Brain microvascular endothelial cell (primary cell): ENCODE measurements at regions not wholly inside any gene's neighbourhood (a gene's known extent, or its start where the extent isn't known, plus 50 kb on each side); places are given as distances from the start of the nearest gene placed in this dataset.
"Not testable (repeated sequence)": the region's sequence is repeated elsewhere in the genome, so short reads cannot be mapped to it uniquely, and the experiment has no call there.

Experiments used
- DNase-seq: peaks from one replicate; pipeline ENCODE4 v3.0.0-alpha.2; 2020
- H3K27ac ChIP-seq: fragments of 250-450 bp; sonication (Bioruptor Pico); 2 replicates; pipeline ENCODE4 v1.5.1; 2020; ENCODE audit warnings: mild to moderate bottlenecking, moderate library complexity
- H3K27me3 ChIP-seq: fragments of 250-450 bp; sonication (Bioruptor Pico); replicated peaks from 2 replicates; pipeline ENCODE4 v1.5.1; 2020; ENCODE audit warnings: mild to moderate bottlenecking
- H3K36me3 ChIP-seq: fragments of 250-450 bp; sonication (Bioruptor Pico); replicated peaks from 2 replicates; pipeline ENCODE4 v1.5.1; 2020; ENCODE audit warnings: mild to moderate bottlenecking
- H3K4me3 ChIP-seq: 2 replicates; pipeline ENCODE4 v1.5.1; 2011; ENCODE audit warnings: low read depth, mild to moderate bottlenecking, control low read depth, low read length, moderate library complexity
- in situ Hi-C: cut with HindIII; loops from 2 replicates; pipeline ENCODE4 v1.10.0; 2017; ENCODE audit warnings: low sequenced_read_pairs, low pct_ligation_motif_present
- TF ChIP-seq, protein P1 (sequence below): IDR thresholded peaks from 2 replicates; pipeline ENCODE4 v1.5.1; 2011; ENCODE audit warnings: low read depth, mild to moderate bottlenecking, moderate library complexity, low read length, control low read depth, inconsistent platforms; ENCODE audit errors: missing control alignments

DNA sequence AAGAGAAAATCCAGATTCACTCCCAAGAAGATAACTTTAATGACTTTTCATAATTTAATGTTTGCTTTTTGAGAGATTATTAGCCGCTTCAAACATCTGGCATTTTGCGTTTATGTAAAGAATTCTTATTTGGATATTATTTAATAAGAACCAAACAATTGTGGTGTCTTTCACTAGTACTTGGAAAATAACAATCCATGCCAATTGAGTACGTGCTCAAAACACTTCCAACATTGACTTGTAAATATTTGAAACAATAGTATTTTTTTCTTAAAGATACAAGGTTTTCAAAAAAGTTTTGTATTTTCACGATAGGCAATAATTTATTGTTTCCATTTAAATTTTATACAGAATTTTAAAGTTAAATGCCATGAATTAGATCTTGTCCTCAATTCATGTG, 498.7 kb downstream of the AMY1C start:
- Histone ChIP-seq H3K27me3 (no peaks in the 10 kb centered on the region), H3K4me3 (no peak overlapping the region), H3K36me3 (no peaks in the 10 kb centered on the region), H3K27ac (no peak overlapping the region)
- in situ Hi-C loops = no loop called here
- TF ChIP-seq, protein P1, sequence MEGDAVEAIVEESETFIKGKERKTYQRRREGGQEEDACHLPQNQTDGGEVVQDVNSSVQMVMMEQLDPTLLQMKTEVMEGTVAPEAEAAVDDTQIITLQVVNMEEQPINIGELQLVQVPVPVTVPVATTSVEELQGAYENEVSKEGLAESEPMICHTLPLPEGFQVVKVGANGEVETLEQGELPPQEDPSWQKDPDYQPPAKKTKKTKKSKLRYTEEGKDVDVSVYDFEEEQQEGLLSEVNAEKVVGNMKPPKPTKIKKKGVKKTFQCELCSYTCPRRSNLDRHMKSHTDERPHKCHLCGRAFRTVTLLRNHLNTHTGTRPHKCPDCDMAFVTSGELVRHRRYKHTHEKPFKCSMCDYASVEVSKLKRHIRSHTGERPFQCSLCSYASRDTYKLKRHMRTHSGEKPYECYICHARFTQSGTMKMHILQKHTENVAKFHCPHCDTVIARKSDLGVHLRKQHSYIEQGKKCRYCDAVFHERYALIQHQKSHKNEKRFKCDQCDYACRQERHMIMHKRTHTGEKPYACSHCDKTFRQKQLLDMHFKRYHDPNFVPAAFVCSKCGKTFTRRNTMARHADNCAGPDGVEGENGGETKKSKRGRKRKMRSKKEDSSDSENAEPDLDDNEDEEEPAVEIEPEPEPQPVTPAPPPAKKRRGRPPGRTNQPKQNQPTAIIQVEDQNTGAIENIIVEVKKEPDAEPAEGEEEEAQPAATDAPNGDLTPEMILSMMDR = no peak
- DNase-seq = no peak

GRCh38 chr1:104259481-104259880, 509.8 kb downstream of the AMY1C start:
- DNase-seq = no peak
- in situ Hi-C loops = no loop called here
- no peaks in the 10 kb centered on the region for H3K27me3 ChIP-seq
- H3K4me3 ChIP-seq = no peak overlapping the region
- no peaks in the 10 kb centered on the region for H3K36me3 ChIP-seq
- no peak overlapping the region for H3K27ac ChIP-seq
- TF ChIP-seq, protein P1 = no peak

DNA sequence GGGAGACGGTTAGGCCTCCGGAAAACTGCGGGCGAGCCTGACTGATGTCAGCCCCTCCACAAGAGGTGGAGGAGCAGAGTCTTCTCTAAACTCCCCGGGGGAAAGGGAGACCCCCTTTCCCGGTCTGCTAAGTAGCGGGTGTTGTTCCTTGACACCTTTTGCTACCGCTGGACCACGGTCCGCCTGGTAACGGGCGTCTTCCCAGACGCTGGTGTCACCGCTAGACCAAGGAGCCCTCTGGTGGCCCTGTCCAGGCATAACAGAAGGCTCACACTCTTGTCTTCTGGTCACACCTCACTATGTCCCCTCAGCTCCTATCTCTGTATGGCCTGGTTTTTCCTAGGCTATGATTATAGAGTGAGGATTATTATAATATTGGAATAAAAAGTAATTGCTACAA, 513.4 kb downstream of the AMY1C start:
- H3K27ac ChIP-seq, H3K4me3 ChIP-seq, H3K36me3 ChIP-seq, in situ Hi-C loops, H3K27me3 ChIP-seq, DNase-seq: not testable (repeated sequence)

- in situ Hi-C loops = no loop called here
- no peak overlapping the region for H3K4me3 ChIP-seq
- H3K36me3 ChIP-seq = no peaks in the 10 kb centered on the region
- no peaks in the 10 kb centered on the region for H3K27me3 ChIP-seq
- DNase-seq = no peak
- TF ChIP-seq, protein P1 = no peak
- no peak overlapping the region for H3K27ac ChIP-seq
Measured at GRCh38 chr1:104264521-104264920, 514.8 kb downstream of the AMY1C start.

- Histone ChIP-seq H3K27me3 (no peaks in the 10 kb centered on the region), H3K4me3 (no peak overlapping the region), H3K36me3 (no peaks in the 10 kb centered on the region), H3K27ac (no peak overlapping the region)
- in situ Hi-C loops = no loop called here
- TF ChIP-seq, protein P1 = no peak
- no peak for DNase-seq
Measured at GRCh38 chr1:104265163-104265562, 515.5 kb downstream of the AMY1C start.

DNA sequence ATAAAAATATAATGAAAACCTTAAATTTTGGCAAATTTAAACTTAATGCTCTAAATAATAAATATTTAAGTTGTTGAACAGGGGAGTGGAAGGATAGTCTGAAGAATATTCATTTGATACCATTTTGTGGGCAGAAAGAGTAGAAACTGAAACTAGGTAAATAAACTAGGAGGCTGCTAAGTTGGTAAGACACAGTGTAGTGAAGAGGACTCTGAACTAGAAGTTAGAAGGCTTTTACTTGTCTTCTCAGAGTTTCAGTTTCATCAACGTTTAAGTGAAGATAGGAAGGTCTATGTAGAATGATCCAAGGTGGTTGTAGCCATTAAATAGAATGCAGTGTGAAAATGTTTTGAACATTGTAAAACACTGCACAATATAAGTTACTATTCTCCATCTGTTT, 516.9 kb downstream of the AMY1C start:
- in situ Hi-C loops = no loop called here
- no peak for DNase-seq
- H3K4me3 ChIP-seq = no peak overlapping the region
- TF ChIP-seq, protein P1 = no peak
- H3K27ac ChIP-seq = no peak overlapping the region
- H3K36me3 ChIP-seq = no peaks in the 10 kb centered on the region
- no peaks in the 10 kb centered on the region for H3K27me3 ChIP-seq

- DNase-seq, in situ Hi-C loops, H3K36me3 ChIP-seq, H3K27ac ChIP-seq, H3K4me3 ChIP-seq, H3K27me3 ChIP-seq: not testable (repeated sequence)
Measured at GRCh38 chr1:104288322-104288721, 538.6 kb downstream of the AMY1C start.
